MV-4-11 (cell line): ENCODE measurements at regions not wholly inside any gene's neighbourhood (a gene's known extent, or its start where the extent isn't known, plus 50 kb on each side); places are given as distances from the start of the nearest gene placed in this dataset.

ENCODE experiments used
- DNase-seq: peaks from one replicate; lab custom pipeline; 2025; lab: John Stamatoyannopoulos, UW

GRCh38 chr1:170219163-170219562, 73.4 kb downstream of the NTMT2 start:
- DNase-seq, result no peak

GRCh38 chr1:170221031-170221430, 75.3 kb downstream of the NTMT2 start:
- DNase-seq, result no peak

GRCh38 chr1:170221495-170221894, 75.7 kb downstream of the NTMT2 start:
- no peak for DNase-seq

- no peak for DNase-seq
These were observed 78.7 kb downstream of the NTMT2 start for GRCh38 chr1:170224469-170224868.

- no peak for DNase-seq
These were observed 80.2 kb downstream of the NTMT2 start for GRCh38 chr1:170225781-170226530.

GRCh38 chr1:170226767-170227166, 81.0 kb downstream of the NTMT2 start:
- DNase-seq, result no peak

GRCh38 chr1:170230323-170230722, 84.6 kb downstream of the NTMT2 start:
- no peak for DNase-seq

GRCh38 chr1:170231662-170232061, 85.9 kb downstream of the NTMT2 start:
- DNase-seq, result no peak

GRCh38 chr1:170238704-170239391, 93.1 kb downstream of the NTMT2 start:
- no peak for DNase-seq

GRCh38 chr1:170239445-170239844, 93.7 kb downstream of the NTMT2 start:
- DNase-seq, result no peak

GRCh38 chr1:170240409-170240808, 94.7 kb downstream of the NTMT2 start:
- DNase-seq, result no peak

- DNase-seq, result no peak
These were observed 95.6 kb downstream of the NTMT2 start for GRCh38 chr1:170241266-170241851.

- DNase-seq, result peak; percentile 77
These were observed 102.2 kb downstream of the NTMT2 start for GRCh38 chr1:170247751-170248521.

GRCh38 chr1:170250531-170251276, 104.9 kb downstream of the NTMT2 start:
- DNase-seq, result no peak

GRCh38 chr1:170252851-170253579, 107.3 kb downstream of the NTMT2 start:
- no peak for DNase-seq

GRCh38 chr1:170254371-170254770, 108.6 kb downstream of the NTMT2 start:
- DNase-seq, result no peak

GRCh38 chr1:170261669-170262068, 115.9 kb downstream of the NTMT2 start:
- DNase-seq, result no peak

- no peak for DNase-seq
These were observed 116.6 kb downstream of the NTMT2 start for GRCh38 chr1:170262276-170262939.

GRCh38 chr1:170265234-170265633, 119.5 kb downstream of the NTMT2 start:
- DNase-seq, result no peak

GRCh38 chr1:170267317-170267716, 121.6 kb downstream of the NTMT2 start:
- DNase-seq, result peak; percentile 38
